GM13977 (cell line): ENCODE measurements at regions not wholly inside any gene's neighbourhood (a gene's known extent, or its start where the extent isn't known, plus 50 kb on each side); places are given as distances from the start of the nearest gene placed in this dataset.

ENCODE experiments used
- DNase-seq: peaks from one replicate; pipeline ENCODE4 v3.0.0; 2012; ENCODE audit warnings: low spot score
- CTCF ChIP-seq: IDR thresholded peaks from 2 replicates; pipeline ENCODE4 v1.5.1; 2012; ENCODE audit warnings: mild to moderate bottlenecking, control low read depth; ENCODE audit not compliant: insufficient read depth; ENCODE audit errors: extremely low read depth, missing control alignments
- in situ Hi-C: fragments of 300-500 bp; cut with MboI; formaldehyde crosslinking; loops from one replicate; pipeline ENCODE4 v1.12.0; 2022; ENCODE audit warnings: low sequenced_read_pairs, low pct_unique_long_range_greater_than_20kb, mixed read lengths, inconsistent platforms; ENCODE audit not compliant: unreplicated experiment

- in situ Hi-C loops: loop anchor here (10.0 kb wide), 1 partner anchor 502 kb away; the partner anchor contains the start of gene FOXC2
- no peak for TF ChIP-seq CTCF
- DNase-seq: no peak
Observed at GRCh38 chr16:87067003-87067556, 250.1 kb downstream of the C16orf95 start.

- peak; percentile 6 for DNase-seq
- no peak for TF ChIP-seq CTCF
- in situ Hi-C loops: loop anchor here (10.0 kb wide), 1 partner anchor 503 kb away; the partner anchor contains the start of gene FOXC2
Observed at GRCh38 chr16:87067836-87068761, 249.1 kb downstream of the C16orf95 start.

- TF ChIP-seq CTCF: no peak
- no peak for DNase-seq
- in situ Hi-C loops: loop anchor here (10.0 kb wide), 1 partner anchor 504 kb away; the partner anchor contains the start of gene FOXC2
Observed at GRCh38 chr16:87068762-87069150, 248.4 kb downstream of the C16orf95 start.

- TF ChIP-seq CTCF: no peak
- in situ Hi-C loops: no loop called here
- no peak for DNase-seq
Observed at GRCh38 chr16:87070657-87071056, 246.5 kb downstream of the C16orf95 start.

GRCh38 chr16:87072101-87072500 lies 245.1 kb downstream of the C16orf95 start:
- TF ChIP-seq CTCF: no peak
- DNase-seq: no peak
- in situ Hi-C loops: no loop called here

GRCh38 chr16:87074641-87075318 lies 242.4 kb downstream of the C16orf95 start:
- no peak for TF ChIP-seq CTCF
- DNase-seq: no peak
- in situ Hi-C loops: no loop called here
